ENCODE measurements at regions not wholly inside any gene's neighbourhood (a gene's known extent, or its start where the extent isn't known, plus 50 kb on each side); places are given as distances from the start of the nearest gene placed in this dataset.
"Not testable (repeated sequence)": the region's sequence is repeated elsewhere in the genome, so short reads cannot be mapped to it uniquely, and the experiment has no call there.

GRCh38 chr18:23311351-23312121, 141.6 kb upstream of the RIOK3 start:
- DNase-seq = peak; percentile 66

- no peak for DNase-seq
Observed at GRCh38 chr18:23313379-23313778, 139.7 kb upstream of the RIOK3 start.

- DNase-seq = no peak
Observed at GRCh38 chr18:23314672-23315071, 138.4 kb upstream of the RIOK3 start.

DNA sequence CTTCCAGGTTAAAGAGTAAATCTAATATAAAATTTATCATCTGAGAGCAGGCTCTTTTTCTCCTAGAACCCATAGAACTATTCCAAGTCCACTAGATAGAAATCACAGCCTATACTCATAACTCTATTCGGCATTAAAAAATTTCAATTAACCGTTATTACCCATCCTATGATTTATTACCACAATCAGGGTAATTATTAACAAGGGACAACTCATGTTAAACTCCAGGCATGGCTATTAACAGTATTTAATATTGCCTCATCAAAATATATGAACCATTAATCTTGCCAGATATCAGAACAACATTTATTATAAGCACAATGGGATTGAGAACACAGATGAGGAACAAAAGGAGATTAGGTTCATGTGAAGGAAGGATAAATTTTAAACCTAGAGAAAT, 136.8 kb upstream of the RIOK3 start:
- DNase-seq = no peak

GRCh38 chr18:23316988-23317387, 136.1 kb upstream of the RIOK3 start:
- no peak for DNase-seq

GRCh38 chr18:23317975-23318675, 135.0 kb upstream of the RIOK3 start:
- peak; percentile 7 for DNase-seq

DNA sequence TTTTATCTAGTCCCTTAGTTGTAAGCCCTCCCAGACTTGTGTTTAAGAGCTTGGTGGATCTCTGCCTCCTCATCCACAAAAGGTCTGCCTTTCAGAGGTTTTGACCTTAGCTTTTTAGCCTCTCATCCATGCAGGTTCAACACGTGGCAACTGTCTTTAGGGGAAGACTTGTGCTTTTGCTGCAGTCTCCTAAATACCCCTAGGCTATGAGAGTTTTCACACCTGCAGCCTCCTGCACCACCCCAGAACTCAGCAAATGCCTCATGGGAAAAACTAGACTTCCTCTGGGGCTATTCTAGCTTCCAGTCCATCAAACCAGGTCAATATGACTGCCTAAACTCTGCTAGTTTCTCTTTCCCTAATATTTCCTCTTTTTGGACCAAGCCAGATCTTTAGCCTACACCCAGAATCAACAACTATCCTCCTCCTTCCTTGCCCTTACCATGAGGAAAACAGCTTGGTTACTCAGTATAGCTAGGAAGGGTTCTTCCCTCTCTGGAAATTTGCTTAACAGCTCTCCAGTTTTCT, 132.3 kb upstream of the RIOK3 start:
- DNase-seq = no peak

GRCh38 chr18:23321996-23322395, 131.1 kb upstream of the RIOK3 start:
- no peak for DNase-seq

DNA sequence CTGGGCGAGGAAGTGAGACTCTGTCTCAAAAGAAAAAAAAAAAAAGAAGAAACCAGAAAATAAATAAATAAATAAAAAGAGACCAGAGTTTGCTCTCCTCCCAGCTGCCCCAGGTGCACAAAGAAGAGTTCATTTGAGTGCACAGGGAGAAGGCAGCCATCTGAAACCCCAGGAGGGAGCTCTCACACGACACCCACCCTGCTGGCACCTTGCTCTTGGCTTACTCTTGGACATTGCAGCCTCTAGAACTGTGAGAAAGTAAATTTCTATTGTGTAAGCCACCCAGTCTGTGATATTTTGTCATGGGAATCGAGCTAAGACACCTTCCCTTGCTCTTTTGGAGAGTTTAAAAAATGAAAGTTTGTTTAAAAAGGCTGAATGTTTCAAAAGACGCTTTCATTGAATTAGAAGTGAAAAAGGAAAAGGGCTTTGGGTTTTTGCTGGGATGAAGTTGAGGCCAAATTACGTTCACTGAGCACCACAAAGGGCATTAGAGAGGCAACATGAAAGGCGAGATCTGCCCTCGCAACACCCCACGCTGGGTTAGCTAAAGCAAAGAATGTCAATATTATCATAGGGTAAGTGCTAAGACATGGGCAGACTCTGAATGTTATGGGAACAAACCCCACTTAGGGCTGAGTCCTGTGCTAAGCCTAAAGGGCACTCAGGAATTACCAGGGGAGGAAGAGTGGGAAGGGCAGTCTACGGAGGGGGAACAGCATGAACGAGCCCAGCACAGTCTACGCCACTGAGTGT, 128.9 kb upstream of the RIOK3 start:
- DNase-seq = no peak

DNA sequence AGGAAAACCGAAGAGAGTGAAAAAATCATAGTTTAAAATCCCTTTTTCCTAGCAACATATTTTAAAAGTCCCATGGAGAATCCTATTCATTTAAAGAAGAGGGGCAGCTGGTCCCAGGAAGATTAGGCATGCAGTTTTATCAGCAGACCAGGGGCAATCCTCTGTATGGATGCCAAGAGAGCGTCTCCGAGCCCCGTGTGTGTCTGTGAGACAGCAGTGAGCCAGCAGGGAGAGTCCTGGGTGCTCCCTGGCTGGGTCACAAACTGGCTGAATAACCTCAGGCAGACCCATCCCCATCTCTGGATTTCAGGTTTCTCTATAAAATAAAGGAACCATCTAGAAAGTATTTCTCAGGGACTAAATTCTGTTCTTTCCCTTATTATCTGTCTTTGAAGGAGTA, 128.2 kb upstream of the RIOK3 start:
- DNase-seq = no peak

- DNase-seq = not testable (repeated sequence)
Observed at GRCh38 chr18:23329671-23330070, 123.4 kb upstream of the RIOK3 start.

DNA sequence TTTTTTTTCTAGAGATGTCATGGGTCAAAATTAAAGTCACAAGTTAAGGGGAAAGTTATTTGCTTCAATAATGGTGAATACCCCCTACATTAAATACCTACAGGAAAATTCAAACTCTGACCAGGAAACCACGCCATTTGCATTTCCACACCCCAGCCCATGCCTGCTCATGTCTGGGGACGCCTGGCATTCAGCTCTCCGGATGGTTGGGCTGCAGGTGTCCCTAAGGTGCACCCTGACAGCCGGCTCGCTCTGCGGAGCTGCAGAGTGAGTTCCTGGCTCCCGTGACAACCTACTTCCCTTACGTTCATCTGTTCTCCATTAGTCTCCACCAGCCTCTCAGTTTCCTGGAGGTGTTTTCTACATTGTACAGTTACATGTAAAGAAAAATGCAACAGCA, 122.7 kb upstream of the RIOK3 start:
- no peak for DNase-seq

DNA sequence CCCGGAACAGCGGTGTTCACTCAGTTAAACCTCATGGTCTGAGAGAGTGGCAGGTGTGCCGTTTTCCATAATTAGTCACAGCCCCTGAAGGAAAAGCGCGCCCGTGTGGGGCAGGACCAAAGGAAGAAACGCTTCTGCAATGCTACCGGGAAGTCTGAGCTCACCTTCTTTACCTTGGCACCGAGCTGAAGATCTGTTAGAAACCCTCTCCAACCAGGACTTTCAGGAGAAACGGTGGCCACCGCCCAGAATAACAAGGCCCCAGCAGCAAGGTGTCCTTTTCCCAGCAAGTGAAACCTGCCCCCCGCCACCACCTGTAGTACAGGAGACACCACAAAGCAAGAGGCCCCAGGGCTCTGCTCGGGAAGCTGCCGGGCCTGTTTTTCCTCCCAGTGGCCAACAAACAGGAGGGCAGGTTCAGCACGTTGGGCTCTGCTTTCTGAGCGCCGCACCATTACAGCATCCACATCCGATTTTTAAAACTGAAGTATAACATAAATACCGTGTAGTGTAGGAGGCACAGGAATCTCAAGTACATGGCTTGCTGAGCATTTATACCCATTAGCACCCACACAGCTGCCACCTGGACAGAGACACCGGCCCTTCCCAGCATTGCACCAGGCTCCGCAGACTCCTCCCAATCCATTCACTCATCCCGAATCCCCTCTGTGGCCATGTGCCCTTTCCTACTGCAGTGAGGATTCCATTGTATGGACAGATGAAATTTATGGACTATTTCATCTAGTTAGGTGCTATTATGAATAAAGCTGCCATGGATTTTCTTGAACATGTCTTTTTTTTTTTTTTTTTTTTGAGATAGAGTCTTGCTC, 121.8 kb upstream of the RIOK3 start:
- DNase-seq = no peak

DNA sequence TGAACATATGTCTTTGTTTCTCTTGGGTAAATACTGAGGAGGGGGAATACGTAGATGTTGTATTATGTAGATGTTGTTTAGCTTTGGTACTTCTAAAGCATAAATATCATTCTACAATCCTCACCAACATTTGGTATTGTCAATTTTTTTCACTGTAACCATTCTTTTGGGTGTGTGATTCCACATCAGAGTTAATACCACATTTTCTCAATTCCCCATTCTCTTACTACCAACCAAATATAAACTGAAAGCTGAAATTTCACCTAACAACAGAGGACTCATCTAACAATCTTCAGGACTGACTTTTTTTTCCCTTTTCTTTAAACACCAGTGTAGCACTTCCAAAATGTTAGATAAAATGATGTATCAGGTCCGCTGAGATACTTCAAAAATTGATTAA, 120.7 kb upstream of the RIOK3 start:
- DNase-seq = no peak

GRCh38 chr18:23333827-23334226, 119.3 kb upstream of the RIOK3 start:
- DNase-seq = no peak

GRCh38 chr18:23334569-23334968, 118.5 kb upstream of the RIOK3 start:
- DNase-seq = no peak

GRCh38 chr18:23336101-23336500, 117.0 kb upstream of the RIOK3 start:
- DNase-seq = no peak

DNA sequence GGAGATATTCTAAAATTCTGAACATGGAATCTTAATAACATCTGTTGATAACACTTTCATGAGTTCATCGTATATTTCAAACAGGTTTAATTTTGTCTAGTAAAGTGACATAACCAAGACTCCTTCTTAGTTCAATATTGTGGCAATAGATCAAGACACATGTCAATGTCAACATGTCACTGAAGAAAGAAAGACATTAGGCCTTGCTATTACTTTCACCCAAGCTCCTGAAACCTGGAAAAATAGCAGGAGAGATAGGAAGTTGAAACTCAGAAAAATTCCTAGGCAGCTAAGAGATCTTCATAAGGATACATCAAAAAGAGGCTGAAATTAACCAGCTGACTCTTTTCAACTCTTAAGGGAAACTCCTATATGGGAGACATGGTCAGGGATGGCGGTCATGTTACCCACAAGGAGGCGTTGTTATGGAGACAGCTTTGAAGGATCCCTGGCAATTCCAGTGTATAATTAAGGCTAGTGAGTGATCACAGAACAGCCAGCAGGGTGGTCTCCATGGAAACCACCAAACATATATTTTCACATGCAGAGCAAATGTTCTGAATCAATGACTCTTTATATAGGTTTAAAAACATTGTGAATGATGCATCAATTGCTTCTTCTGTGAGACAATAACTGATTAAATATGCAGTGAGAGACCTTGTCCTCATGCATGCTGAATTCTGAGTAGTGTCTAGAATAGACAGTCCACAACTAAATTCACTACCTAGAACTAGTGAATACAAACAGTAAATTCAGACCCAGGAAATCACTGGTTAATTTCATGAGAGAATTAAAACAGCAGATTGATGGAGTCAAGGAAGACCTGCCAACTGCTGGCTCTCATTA, 115.3 kb upstream of the RIOK3 start:
- DNase-seq = no peak

DNA sequence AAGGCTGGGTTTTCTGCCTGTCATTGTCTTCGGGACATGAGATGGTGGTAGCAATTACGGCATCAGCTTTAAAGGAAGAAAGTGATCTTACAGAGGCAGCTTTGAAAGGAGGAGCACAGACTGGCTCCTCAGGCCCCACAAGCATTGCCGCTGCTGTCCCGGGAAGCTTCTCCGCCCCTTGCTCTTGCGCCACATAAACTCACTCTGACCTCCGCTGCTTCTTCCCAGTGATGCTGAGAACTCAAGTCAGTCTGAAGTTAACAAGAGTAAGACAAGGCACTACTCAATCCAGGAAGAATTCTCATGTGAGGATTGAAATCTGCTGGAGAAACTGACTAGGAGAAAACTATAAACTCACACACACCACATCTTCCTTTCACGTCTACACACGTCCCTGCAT, 112.4 kb upstream of the RIOK3 start:
- DNase-seq = no peak

DNA sequence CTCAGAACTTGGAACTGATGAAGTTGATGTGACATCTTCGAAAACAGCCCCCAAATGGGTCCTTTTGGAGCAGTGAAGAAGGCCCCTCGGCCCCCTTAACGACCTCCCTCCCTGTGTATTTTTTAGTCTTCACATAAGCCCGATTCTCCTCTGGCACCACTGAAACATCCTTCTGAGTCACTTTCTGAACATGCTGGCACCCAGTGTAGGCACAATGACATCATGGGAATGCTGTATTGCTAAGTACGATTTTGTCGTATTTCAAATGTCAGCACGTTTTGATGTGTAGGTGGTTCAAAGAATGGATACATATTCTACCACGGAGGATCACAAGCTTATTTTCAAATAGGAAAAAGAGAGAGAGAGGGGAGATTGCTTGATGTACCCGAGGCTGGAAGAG, 111.7 kb upstream of the RIOK3 start:
- DNase-seq = no peak

- no peak for DNase-seq
Observed at GRCh38 chr18:23341983-23342382, 111.1 kb upstream of the RIOK3 start.

- DNase-seq = no peak
Observed at GRCh38 chr18:23342506-23342905, 110.6 kb upstream of the RIOK3 start.
